H1 (cell line): ENCODE measurements at regions not wholly inside any gene's neighbourhood (a gene's known extent, or its start where the extent isn't known, plus 50 kb on each side); places are given as distances from the start of the nearest gene placed in this dataset.

Source experiments
- JUN ChIP-seq: IDR thresholded peaks from 2 replicates; pipeline ENCODE4 v1.6.1; 2011; ENCODE audit warnings: low read depth, mild to moderate bottlenecking, improper control_type of control experiment, low read length
- TBP ChIP-seq: IDR thresholded peaks from 2 replicates; pipeline ENCODE4 v1.6.1; 2011; ENCODE audit warnings: low read depth, low read length, improper control_type of control experiment
- TEAD4 ChIP-seq: IDR thresholded peaks from 2 replicates; pipeline ENCODE4 v1.6.1; 2012; ENCODE audit warnings: low read depth, low read length, inconsistent platforms, mixed read lengths
- YY1 ChIP-seq: IDR thresholded peaks from 2 replicates; pipeline ENCODE4 v1.6.1; 2011; ENCODE audit warnings: low read depth, mild to moderate bottlenecking, low read length
- TF ChIP-seq, protein P1 (sequence below): IDR thresholded peaks from 2 replicates; pipeline ENCODE4 v1.6.1; 2012; ENCODE audit warnings: low read length, inconsistent platforms

DNA sequence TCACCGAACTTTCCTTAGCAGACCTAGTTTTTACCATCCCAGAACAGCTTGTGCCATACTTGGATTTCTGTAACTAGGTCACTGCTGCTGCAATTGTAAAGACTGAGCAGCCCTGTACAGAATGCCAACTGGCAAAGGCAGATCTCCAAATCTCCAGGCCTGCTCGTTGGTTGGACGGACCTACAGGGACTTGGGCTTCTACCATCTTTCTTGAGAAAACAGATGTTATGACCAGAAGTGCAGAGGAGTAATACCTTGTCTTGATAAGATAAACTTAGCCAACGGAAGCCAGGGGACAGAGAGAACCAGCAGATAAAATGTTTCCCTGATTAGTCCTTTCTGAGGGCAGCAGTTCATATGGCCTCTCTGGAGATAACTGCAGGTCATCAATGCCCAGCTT, 304.1 kb downstream of the RFPL4B start (continued):
- TF ChIP-seq, protein P1, sequence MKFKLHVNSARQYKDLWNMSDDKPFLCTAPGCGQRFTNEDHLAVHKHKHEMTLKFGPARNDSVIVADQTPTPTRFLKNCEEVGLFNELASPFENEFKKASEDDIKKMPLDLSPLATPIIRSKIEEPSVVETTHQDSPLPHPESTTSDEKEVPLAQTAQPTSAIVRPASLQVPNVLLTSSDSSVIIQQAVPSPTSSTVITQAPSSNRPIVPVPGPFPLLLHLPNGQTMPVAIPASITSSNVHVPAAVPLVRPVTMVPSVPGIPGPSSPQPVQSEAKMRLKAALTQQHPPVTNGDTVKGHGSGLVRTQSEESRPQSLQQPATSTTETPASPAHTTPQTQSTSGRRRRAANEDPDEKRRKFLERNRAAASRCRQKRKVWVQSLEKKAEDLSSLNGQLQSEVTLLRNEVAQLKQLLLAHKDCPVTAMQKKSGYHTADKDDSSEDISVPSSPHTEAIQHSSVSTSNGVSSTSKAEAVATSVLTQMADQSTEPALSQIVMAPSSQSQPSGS = no peak
- TF ChIP-seq TEAD4 (no peak), YY1 (no peak), TBP (no peak), JUN (no peak)
